ENCODE measurements at regions not wholly inside any gene's neighbourhood (a gene's known extent, or its start where the extent isn't known, plus 50 kb on each side); places are given as distances from the start of the nearest gene placed in this dataset.

- no peak for TF ChIP-seq GATA2 (IDR thresholded peaks at IDR 0.05; ENCODE audit: low read depth, low read length)
- TF ChIP-seq GATA3 (IDR thresholded peaks at IDR 0.05; ENCODE audit: low read depth, low read length): no peak
These were observed 87.3 kb downstream of the SEC61B start for GRCh38 chr9:99309141-99309939.
